Gastroesophageal sphincter (tissue), 3 donors: ENCODE measurements at regions not wholly inside any gene's neighbourhood (a gene's known extent, or its start where the extent isn't known, plus 50 kb on each side); places are given as distances from the start of the nearest gene placed in this dataset.

Experiments used
- EP300 ChIP-seq: sonication (generic); formaldehyde crosslinking; IDR thresholded peaks from one replicate; pipeline ENCODE4 v1.6.1; 2017; ENCODE audit warnings: antibody characterized with exemption, mild to moderate bottlenecking
- POLR2AphosphoS5 ChIP-seq: sonication (generic); formaldehyde crosslinking; IDR thresholded peaks from one replicate; pipeline ENCODE4 v1.6.1; 2017; ENCODE audit warnings: antibody characterized with exemption
- TF ChIP-seq, protein P1 (sequence below), 4 experiments: fragments of 200-600 bp in 2 of 4; fragments of 450-650 bp in 2 of 4; sonication (generic) in 1 of 4; IDR thresholded peaks; one replicate each; pipeline ENCODE4 v1.5.1; 2017 to 2019; ENCODE audit warnings: antibody characterized with exemption in 4 of 4, mild to moderate bottlenecking in 2 of 4, moderate library complexity in 2 of 4

DNA sequence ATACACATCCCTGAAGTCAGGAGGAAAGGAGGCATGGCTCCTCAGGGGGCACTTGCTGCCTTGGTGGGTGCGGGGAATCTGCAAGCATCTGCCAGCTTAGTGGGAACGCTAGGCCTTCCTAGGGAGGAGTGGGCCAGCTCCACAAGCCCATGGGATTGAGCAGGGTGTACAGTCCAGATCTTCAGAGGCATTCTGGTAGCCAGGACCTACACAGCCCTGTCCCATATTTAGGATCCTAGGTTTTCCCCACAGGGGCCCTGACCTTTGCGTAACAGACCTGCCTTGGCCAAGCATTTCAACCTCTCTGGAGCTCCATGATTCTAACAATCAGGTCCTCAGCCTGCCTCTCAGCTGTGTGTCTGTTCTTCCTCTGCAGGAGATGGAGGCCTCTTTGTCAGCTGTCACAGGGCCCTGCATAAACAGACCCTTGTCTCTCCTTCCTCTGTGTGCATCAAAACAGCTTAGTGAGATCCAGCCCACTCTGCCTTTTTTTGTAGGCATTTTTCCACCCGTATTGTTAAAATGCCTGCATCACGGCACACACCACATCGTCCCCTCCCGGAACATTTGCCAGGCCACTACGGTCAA lies 140.2 kb upstream of the NDUFV2 start:
- TF ChIP-seq, protein P1, sequence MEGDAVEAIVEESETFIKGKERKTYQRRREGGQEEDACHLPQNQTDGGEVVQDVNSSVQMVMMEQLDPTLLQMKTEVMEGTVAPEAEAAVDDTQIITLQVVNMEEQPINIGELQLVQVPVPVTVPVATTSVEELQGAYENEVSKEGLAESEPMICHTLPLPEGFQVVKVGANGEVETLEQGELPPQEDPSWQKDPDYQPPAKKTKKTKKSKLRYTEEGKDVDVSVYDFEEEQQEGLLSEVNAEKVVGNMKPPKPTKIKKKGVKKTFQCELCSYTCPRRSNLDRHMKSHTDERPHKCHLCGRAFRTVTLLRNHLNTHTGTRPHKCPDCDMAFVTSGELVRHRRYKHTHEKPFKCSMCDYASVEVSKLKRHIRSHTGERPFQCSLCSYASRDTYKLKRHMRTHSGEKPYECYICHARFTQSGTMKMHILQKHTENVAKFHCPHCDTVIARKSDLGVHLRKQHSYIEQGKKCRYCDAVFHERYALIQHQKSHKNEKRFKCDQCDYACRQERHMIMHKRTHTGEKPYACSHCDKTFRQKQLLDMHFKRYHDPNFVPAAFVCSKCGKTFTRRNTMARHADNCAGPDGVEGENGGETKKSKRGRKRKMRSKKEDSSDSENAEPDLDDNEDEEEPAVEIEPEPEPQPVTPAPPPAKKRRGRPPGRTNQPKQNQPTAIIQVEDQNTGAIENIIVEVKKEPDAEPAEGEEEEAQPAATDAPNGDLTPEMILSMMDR (IDR thresholded peaks at IDR 0.05), result no peak
- TF ChIP-seq POLR2AphosphoS5 (no peak), EP300 (no peak)
